ENCODE measurements at regions not wholly inside any gene's neighbourhood (a gene's known extent, or its start where the extent isn't known, plus 50 kb on each side); places are given as distances from the start of the nearest gene placed in this dataset.

- Histone ChIP-seq H3K36me3 (ENCODE audit: control insufficient read depth, insufficient read depth, low read length) (no peaks in the 10 kb centered on the region), H3K4me3 (ENCODE audit: low read depth, low read length) (no peak overlapping the region), H3K27me3 (ENCODE audit: control insufficient read depth, insufficient read depth, low read length) (no peaks in the 10 kb centered on the region)
- no peak for TF ChIP-seq CTCF (IDR thresholded peaks at IDR 0.05; ENCODE audit: insufficient read depth, low read length, poor library complexity, severe bottlenecking)
- peak; percentile 82 for DNase-seq (ENCODE audit: low read depth)
Observed at GRCh38 chr1:98325646-98326440, 335.7 kb upstream of the SNX7 start.

- H3K36me3 ChIP-seq (ENCODE audit: control insufficient read depth, insufficient read depth, low read length) = no peaks in the 10 kb centered on the region
- no peak for TF ChIP-seq CTCF (IDR thresholded peaks at IDR 0.05; ENCODE audit: insufficient read depth, low read length, poor library complexity, severe bottlenecking)
- no peak overlapping the region for H3K4me3 ChIP-seq (ENCODE audit: low read depth, low read length)
- no peaks in the 10 kb centered on the region for H3K27me3 ChIP-seq (ENCODE audit: control insufficient read depth, insufficient read depth, low read length)
- peak; percentile 84 for DNase-seq (ENCODE audit: low read depth)
Observed at GRCh38 chr1:98323906-98324358, 337.6 kb upstream of the SNX7 start.

GRCh38 chr1:98323388-98323787, 338.1 kb upstream of the SNX7 start:
- no peak for DNase-seq (ENCODE audit: low read depth)
- H3K4me3 ChIP-seq (ENCODE audit: low read depth, low read length) = no peak overlapping the region
- H3K27me3 ChIP-seq (ENCODE audit: control insufficient read depth, insufficient read depth, low read length) = no peaks in the 10 kb centered on the region
- no peak for TF ChIP-seq CTCF (IDR thresholded peaks at IDR 0.05; ENCODE audit: insufficient read depth, low read length, poor library complexity, severe bottlenecking)
- H3K36me3 ChIP-seq (ENCODE audit: control insufficient read depth, insufficient read depth, low read length) = no peaks in the 10 kb centered on the region

- no peak for DNase-seq (ENCODE audit: low read depth)
- Histone ChIP-seq H3K4me3 (ENCODE audit: low read depth, low read length) (no peak overlapping the region), H3K27me3 (ENCODE audit: control insufficient read depth, insufficient read depth, low read length) (no peaks in the 10 kb centered on the region), H3K36me3 (ENCODE audit: control insufficient read depth, insufficient read depth, low read length) (no peaks in the 10 kb centered on the region)
- no peak for TF ChIP-seq CTCF (IDR thresholded peaks at IDR 0.05; ENCODE audit: insufficient read depth, low read length, poor library complexity, severe bottlenecking)
Observed at GRCh38 chr1:98322966-98323365, 338.6 kb upstream of the SNX7 start.

- no peaks in the 10 kb centered on the region for H3K36me3 ChIP-seq (ENCODE audit: control insufficient read depth, insufficient read depth, low read length)
- no peak for DNase-seq (ENCODE audit: low read depth)
- TF ChIP-seq CTCF (IDR thresholded peaks at IDR 0.05; ENCODE audit: insufficient read depth, low read length, poor library complexity, severe bottlenecking) = no peak
- H3K27me3 ChIP-seq (ENCODE audit: control insufficient read depth, insufficient read depth, low read length) = no peaks in the 10 kb centered on the region
- H3K4me3 ChIP-seq (ENCODE audit: low read depth, low read length) = no peak overlapping the region
Observed at GRCh38 chr1:98322086-98322485, 339.4 kb upstream of the SNX7 start.

- TF ChIP-seq CTCF (IDR thresholded peaks at IDR 0.05; ENCODE audit: insufficient read depth, low read length, poor library complexity, severe bottlenecking) = no peak
- no peaks in the 10 kb centered on the region for H3K36me3 ChIP-seq (ENCODE audit: control insufficient read depth, insufficient read depth, low read length)
- DNase-seq (ENCODE audit: low read depth) = no peak
- no peak overlapping the region for H3K4me3 ChIP-seq (ENCODE audit: low read depth, low read length)
- H3K27me3 ChIP-seq (ENCODE audit: control insufficient read depth, insufficient read depth, low read length) = no peaks in the 10 kb centered on the region
Observed at GRCh38 chr1:98321191-98321590, 340.3 kb upstream of the SNX7 start.

Measured in kidney epithelial cell (primary cell).